Right atrium auricular region (tissue), 2 donors: ENCODE measurements at regions not wholly inside any gene's neighbourhood (a gene's known extent, or its start where the extent isn't known, plus 50 kb on each side); places are given as distances from the start of the nearest gene placed in this dataset.

Experiments
- DNase-seq: peaks from one replicate; pipeline ENCODE4 v3.0.0-alpha.2; 2019; ENCODE audit warnings: low spot score
- H3K27ac ChIP-seq, 2 donors: fragments of 200-600 bp; sonication (generic); 1 replicate in 1 of 2; 2 replicates in 1 of 2; pipeline ENCODE4 v1.5.1; 2016 to 2019
- H3K27me3 ChIP-seq, 2 donors: fragments of 200-600 bp; sonication (generic); one replicate each; pipeline versions ENCODE4 v1.5.1 to v1.6.0; 2017 to 2019
- H3K36me3 ChIP-seq: fragments of 200-600 bp; sonication (generic); one replicate; pipeline ENCODE4 v1.5.1; 2016
- H3K4me1 ChIP-seq, 2 donors: fragments of 200-600 bp; sonication (generic); one replicate each; pipeline versions ENCODE4 v1.5.1 to v1.6.0; 2017 to 2019
- H3K4me3 ChIP-seq, 2 donors: fragments of 200-600 bp; sonication (generic); 1 replicate in 1 of 2; 2 replicates in 1 of 2; pipeline ENCODE4 v1.5.1; 2017 to 2019; ENCODE audit warnings: mild to moderate bottlenecking in 1 of 2, moderate library complexity in 1 of 2
- H3K9me3 ChIP-seq, 2 donors: fragments of 200-600 bp; sonication (generic); one replicate each; pipeline ENCODE4 v1.5.1; 2019
- CTCF ChIP-seq, 2 donors: fragments of 200-600 bp; sonication (generic); IDR thresholded peaks; one replicate each; pipeline ENCODE4 v1.5.1; 2019; ENCODE audit warnings: antibody characterized with exemption in 2 of 2

- Histone ChIP-seq H3K4me1 (peaks cover 0 to 18% of the 10 kb centered on the region in 2 donors), H3K27me3 (no peaks in the 10 kb centered on the region), H3K27ac (no peak overlapping the region), H3K36me3 (no peaks in the 10 kb centered on the region), H3K4me3 (no peak overlapping the region), H3K9me3 (no peaks in the 10 kb centered on the region)
- no peak for DNase-seq
- TF ChIP-seq CTCF (IDR thresholded peaks at IDR 0.05) = no peak
Observed at GRCh38 chr21:39114871-39115575, 68.2 kb downstream of the PSMG1 start.

GRCh38 chr21:39111931-39112550 lies 71.2 kb downstream of the PSMG1 start:
- Histone ChIP-seq H3K9me3 (no peaks in the 10 kb centered on the region), H3K27ac (no peak overlapping the region), H3K36me3 (no peaks in the 10 kb centered on the region), H3K27me3 (no peaks in the 10 kb centered on the region), H3K4me1 (peaks cover 0 to 18% of the 10 kb centered on the region in 2 donors), H3K4me3 (no peak overlapping the region)
- no peak for DNase-seq
- TF ChIP-seq CTCF (IDR thresholded peaks at IDR 0.05) = no peak

GRCh38 chr21:39110431-39110830 lies 72.8 kb downstream of the PSMG1 start:
- Histone ChIP-seq H3K36me3 (no peaks in the 10 kb centered on the region), H3K4me1 (peaks cover 0 to 19% of the 10 kb centered on the region in 2 donors), H3K4me3 (no peak overlapping the region), H3K9me3 (no peaks in the 10 kb centered on the region), H3K27ac (no peak overlapping the region), H3K27me3 (no peaks in the 10 kb centered on the region)
- TF ChIP-seq CTCF (IDR thresholded peaks at IDR 0.05) = no peak
- DNase-seq = no peak

- no peak overlapping the region for H3K27ac ChIP-seq
- no peak overlapping the region for H3K4me3 ChIP-seq
- TF ChIP-seq CTCF (IDR thresholded peaks at IDR 0.05) = no peak
Observed at GRCh38 chr21:39109596-39110210, 73.5 kb downstream of the PSMG1 start.

GRCh38 chr21:39109163-39109530 lies 74.1 kb downstream of the PSMG1 start:
- no peak overlapping the region for H3K27ac ChIP-seq
- peaks cover 0 to 18% of the 10 kb centered on the region in 2 donors for H3K4me1 ChIP-seq
- no peak for DNase-seq
- no peaks in the 10 kb centered on the region for H3K36me3 ChIP-seq
- no peaks in the 10 kb centered on the region for H3K27me3 ChIP-seq
- no peaks in the 10 kb centered on the region for H3K9me3 ChIP-seq
- TF ChIP-seq CTCF (IDR thresholded peaks at IDR 0.05) = no peak
- H3K4me3 ChIP-seq = no peak overlapping the region

More at GRCh38 chr21:39109596-39110210, 73.5 kb downstream of the PSMG1 start:
- H3K4me1 ChIP-seq = peaks cover 0 to 20% of the 10 kb centered on the region in 2 donors
- no peaks in the 10 kb centered on the region for H3K27me3 ChIP-seq
- H3K9me3 ChIP-seq = no peaks in the 10 kb centered on the region
- no peak for DNase-seq
- no peaks in the 10 kb centered on the region for H3K36me3 ChIP-seq
